GM12873 (cell line): ENCODE measurements at regions not wholly inside any gene's neighbourhood (a gene's known extent, or its start where the extent isn't known, plus 50 kb on each side); places are given as distances from the start of the nearest gene placed in this dataset.

Experiments used
- TF ChIP-seq, protein P1 (sequence below): IDR thresholded peaks from 2 replicates; pipeline ENCODE4 v1.5.1; 2012; ENCODE audit warnings: low read depth, mild to moderate bottlenecking, moderate library complexity, low read length, control low read depth; ENCODE audit not compliant: insufficient read depth; ENCODE audit errors: missing control alignments

DNA sequence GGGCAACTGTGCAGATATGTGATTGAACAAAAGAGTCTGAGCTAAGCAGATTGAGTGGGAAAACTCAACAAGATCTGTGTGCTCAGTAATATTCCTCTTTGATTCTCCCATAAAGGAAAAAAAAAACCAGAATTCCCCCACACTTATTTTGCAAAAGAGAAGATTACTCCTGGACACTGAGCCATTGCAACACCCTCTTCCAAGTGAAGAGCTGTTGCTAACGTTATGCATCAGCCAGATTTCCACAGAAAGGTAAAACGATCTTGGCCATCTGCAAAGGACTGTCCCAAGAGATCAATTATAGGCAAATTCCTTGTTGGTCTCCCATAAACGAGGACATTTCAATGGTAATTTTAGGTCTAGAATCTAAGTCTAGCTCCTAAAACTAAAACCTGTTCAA, 587.7 kb downstream of the C12orf50 start:
- TF ChIP-seq, protein P1, sequence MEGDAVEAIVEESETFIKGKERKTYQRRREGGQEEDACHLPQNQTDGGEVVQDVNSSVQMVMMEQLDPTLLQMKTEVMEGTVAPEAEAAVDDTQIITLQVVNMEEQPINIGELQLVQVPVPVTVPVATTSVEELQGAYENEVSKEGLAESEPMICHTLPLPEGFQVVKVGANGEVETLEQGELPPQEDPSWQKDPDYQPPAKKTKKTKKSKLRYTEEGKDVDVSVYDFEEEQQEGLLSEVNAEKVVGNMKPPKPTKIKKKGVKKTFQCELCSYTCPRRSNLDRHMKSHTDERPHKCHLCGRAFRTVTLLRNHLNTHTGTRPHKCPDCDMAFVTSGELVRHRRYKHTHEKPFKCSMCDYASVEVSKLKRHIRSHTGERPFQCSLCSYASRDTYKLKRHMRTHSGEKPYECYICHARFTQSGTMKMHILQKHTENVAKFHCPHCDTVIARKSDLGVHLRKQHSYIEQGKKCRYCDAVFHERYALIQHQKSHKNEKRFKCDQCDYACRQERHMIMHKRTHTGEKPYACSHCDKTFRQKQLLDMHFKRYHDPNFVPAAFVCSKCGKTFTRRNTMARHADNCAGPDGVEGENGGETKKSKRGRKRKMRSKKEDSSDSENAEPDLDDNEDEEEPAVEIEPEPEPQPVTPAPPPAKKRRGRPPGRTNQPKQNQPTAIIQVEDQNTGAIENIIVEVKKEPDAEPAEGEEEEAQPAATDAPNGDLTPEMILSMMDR: no peak

DNA sequence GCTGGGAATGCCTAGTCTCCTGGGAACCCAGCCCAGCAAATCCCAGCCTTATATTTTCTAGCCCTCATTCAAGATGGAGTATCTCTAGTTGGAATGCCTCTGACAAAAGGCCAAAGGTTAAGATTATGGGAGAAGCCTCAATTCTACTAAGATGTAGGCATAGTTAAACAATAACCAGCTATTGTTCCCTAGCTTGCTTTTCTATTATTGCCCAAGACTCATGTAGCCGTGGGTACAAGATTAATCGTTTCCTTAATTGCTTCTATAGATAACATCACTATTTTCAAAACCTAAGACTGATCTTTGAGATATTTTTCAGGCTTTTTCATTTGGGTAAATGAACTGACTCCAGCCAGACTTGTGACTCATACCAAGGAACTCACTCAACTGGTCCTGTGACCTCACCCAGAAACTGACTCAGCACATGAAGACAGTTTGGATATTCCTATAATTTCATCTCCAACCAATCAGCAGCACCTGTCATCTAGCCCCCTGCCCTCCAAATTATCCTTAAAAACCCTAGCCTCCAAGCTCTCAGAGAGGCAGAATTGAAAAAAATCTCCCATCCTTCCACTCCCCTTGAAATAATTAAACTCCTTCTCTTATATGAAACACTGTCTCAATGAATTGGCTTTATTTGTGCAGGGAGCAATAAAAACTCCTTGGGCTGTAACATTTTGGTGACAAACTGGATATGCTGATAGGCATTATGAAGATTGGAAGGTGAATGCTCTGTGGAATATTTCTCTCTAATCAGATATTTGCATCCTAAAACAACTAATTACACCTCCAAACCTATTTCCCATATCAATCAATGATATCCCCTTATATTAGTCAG, 589.0 kb downstream of the C12orf50 start:
- TF ChIP-seq, protein P1: no peak

DNA sequence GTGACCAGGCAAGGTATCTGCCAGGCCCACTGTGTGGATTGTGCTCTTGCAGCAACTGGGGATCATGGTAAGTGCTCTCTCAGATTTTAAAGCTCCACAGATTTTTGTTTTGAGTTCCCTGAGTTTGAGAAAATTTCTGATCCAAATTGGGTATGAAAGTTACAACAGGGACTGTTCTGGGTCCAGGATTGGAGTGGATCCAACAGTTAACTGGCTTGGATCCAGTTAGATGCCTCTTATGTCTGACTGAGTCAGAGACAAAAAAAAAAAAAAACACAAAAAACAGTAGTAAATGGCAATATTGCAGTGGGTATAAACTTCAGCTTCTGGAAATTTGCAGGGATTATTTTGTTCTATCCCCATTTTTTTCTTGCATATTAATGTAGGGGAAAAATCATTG, 598.8 kb downstream of the C12orf50 start:
- TF ChIP-seq, protein P1: no peak

- TF ChIP-seq, protein P1: no peak
Measured at GRCh38 chr12:87428701-87429277, 600.4 kb downstream of the C12orf50 start.

DNA sequence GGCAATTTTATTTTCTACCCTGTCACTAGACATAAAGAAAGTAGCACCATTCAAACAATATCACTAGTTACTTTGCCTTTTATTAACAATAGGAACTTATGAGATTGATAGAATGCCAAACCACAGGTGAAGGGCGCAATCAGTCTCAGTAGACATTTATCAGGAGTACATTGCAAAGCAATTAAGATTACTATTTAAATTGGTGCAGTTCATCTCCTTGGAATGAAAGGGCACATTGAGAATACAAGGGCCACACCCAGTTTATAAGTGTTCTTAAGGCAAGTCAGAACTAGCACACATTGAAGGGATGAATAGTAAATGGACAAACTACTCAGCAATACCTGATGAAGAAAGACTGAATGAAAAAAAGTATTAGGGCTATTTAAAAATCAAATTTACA, 601.4 kb downstream of the C12orf50 start:
- TF ChIP-seq, protein P1: no peak

DNA sequence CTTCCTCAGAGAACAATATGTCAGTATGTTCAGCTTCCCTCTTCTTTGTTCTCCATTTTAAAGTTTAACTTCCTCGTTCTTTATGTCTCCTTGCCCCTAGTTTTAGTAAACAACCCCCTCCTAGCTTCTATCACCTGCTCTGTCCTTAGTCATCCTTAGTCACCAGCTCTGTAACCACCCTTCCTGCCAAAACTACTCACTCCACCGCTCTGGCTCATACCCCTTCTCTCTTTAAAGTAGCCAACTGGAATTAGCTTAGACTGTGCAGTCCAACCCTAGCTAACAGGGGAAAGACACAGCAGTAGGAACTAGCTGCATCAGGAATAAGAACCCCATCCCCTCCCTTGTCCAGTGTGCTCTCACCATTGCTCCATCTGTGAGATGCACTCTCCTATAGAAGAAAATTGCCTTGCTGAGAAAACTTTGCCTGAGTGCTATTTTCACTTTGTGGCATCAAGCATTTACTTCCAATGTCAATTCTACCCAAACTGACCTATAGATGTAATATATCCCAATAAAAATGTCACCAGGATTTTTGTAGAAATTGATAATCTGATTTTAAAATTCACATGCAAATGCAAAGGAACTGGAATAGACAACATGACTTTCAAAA, 603.2 kb downstream of the C12orf50 start:
- TF ChIP-seq, protein P1: no peak

- TF ChIP-seq, protein P1: no peak
Measured at GRCh38 chr12:87413784-87414183, 615.4 kb downstream of the C12orf50 start.
